PC-3 (cell line): ENCODE measurements at regions not wholly inside any gene's neighbourhood (a gene's known extent, or its start where the extent isn't known, plus 50 kb on each side); places are given as distances from the start of the nearest gene placed in this dataset.

Experiments used
- CTCF ChIP-seq: fragments of 300-600 bp; sonication (generic); conservative IDR thresholded peaks from 2 replicates; pipeline ENCODE4 v1.5.1; 2017; ENCODE audit warnings: antibody characterized with exemption, low read depth, mild to moderate bottlenecking, low read length
- EZH2 ChIP-seq: fragments of 300-600 bp; sonication (generic); IDR thresholded peaks from one replicate; pipeline ENCODE4 v1.6.1; 2017; ENCODE audit warnings: antibody characterized with exemption, mild to moderate bottlenecking, low read length; ENCODE audit not compliant: unreplicated experiment

GRCh38 chr6:40340196-40340595 lies 247.0 kb downstream of the LRFN2 start:
- TF ChIP-seq CTCF (no peak), EZH2 (no peak)
